ENCODE measurements at regions not wholly inside any gene's neighbourhood (a gene's known extent, or its start where the extent isn't known, plus 50 kb on each side); places are given as distances from the start of the nearest gene placed in this dataset.

- WGBS (ENCODE audit: extremely low coverage, insufficient read length, low lambda C conversion rate), result no CpG with 5 or more reads among the region's 1 CpG
- no peak for TF ChIP-seq CTCF (conservative IDR thresholded peaks at IDR 0.05)
- Histone ChIP-seq H3K9ac (ENCODE audit: extremely low read depth, insufficient read length, low read length) (no peak overlapping the region), H3K23ac (ENCODE audit: insufficient read length, low read depth, low read length) (no peak overlapping the region), H3K18ac (ENCODE audit: insufficient read length, low read depth, low read length) (no peak overlapping the region), H4K8ac (replicated peaks; ENCODE audit: insufficient read length, low read depth, low read length) (no peak overlapping the region), H3K9me3 (ENCODE audit: control insufficient read depth, low read depth, low read length) (no peaks in the 10 kb centered on the region), H3K4ac (ENCODE audit: low read depth, low read length) (no peak overlapping the region), H3K23me2 (ENCODE audit: insufficient read length, low read depth, low read length, poor library complexity, severe bottlenecking) (no peaks in the 10 kb centered on the region), H2AK5ac (ENCODE audit: insufficient read length, low read length) (no peak overlapping the region), H3K14ac (ENCODE audit: insufficient read depth, low read length) (no peak overlapping the region), H2BK12ac (ENCODE audit: insufficient read length, low read depth, low read length) (no peak overlapping the region), H2BK15ac (ENCODE audit: low read depth, low read length) (no peak overlapping the region), H2AFZ (ENCODE audit: low read length) (no peak overlapping the region), H4K20me1 (ENCODE audit: control insufficient read depth, insufficient read depth, insufficient read length) (no peaks in the 10 kb centered on the region), H2BK5ac (ENCODE audit: insufficient read length, low read length) (no peak overlapping the region), H3K27ac (ENCODE audit: insufficient read length, low read depth, low read length) (no peak overlapping the region), H4K91ac (ENCODE audit: insufficient read length, low read depth, low read length) (no peak overlapping the region), H3K56ac (ENCODE audit: insufficient read length, low read depth, low read length) (no peak overlapping the region), H3K27me3 (ENCODE audit: insufficient read depth, low read length) (no peaks in the 10 kb centered on the region), H4K5ac (ENCODE audit: insufficient read length, low read depth, low read length) (no peak overlapping the region), H2BK120ac (ENCODE audit: low read depth, low read length, poor library complexity, severe bottlenecking) (no peak overlapping the region), H2BK20ac (ENCODE audit: low read depth, low read length, poor library complexity, severe bottlenecking) (no peak overlapping the region), H3K79me2 (ENCODE audit: insufficient read depth, low read length) (no peaks in the 10 kb centered on the region), H3K4me2 (ENCODE audit: insufficient read depth, insufficient read length, low read length) (no peak overlapping the region), H3K4me1 (ENCODE audit: insufficient read depth, low read length) (no peaks in the 10 kb centered on the region), H3K79me1 (ENCODE audit: insufficient read depth, low read depth, low read length, poor library complexity, severe bottlenecking) (no peaks in the 10 kb centered on the region), H3T11ph (ENCODE audit: low read length) (no peak overlapping the region)
- Mint-ChIP-seq H3K4me3 (no peak overlapping the region), H3K4me1 (no peaks in the 10 kb centered on the region), H3K27me3 (ENCODE audit: low read depth) (no peaks in the 10 kb centered on the region; the same call in 1 of the 2 replicates), H3K9me3 (0 out of 5 replicates have a peak, but pooled peaks cover 0 to 2% of the 10 kb centered on the region in 2 experiments), H3K36me3 (ENCODE audit: insufficient read depth in 1 of 3, low read depth in 3 of 3) (no peaks in the 10 kb centered on the region; a peak in 1 of 7 replicates), H3K27ac (peak overlapping the region in 1 of 3 experiments; percentile 72; a peak in 2 of 7 replicates)
- DNase-seq, result no peak
Measured at GRCh38 chr5:110195288-110195687, 505.6 kb downstream of the MAN2A1 start.

Data from H9 (cell line).